ENCODE measurements at regions not wholly inside any gene's neighbourhood (a gene's known extent, or its start where the extent isn't known, plus 50 kb on each side); places are given as distances from the start of the nearest gene placed in this dataset.

GRCh38 chr13:20287976-20288375 is 55.9 kb upstream of the GJB6 start:
- no peaks in the 10 kb centered on the region for H3K79me2 ChIP-seq (ENCODE audit: control insufficient read depth, insufficient read depth, low read length)
- no peak overlapping the region for H3K4me3 ChIP-seq (ENCODE audit: control insufficient read depth in 2 of 3, extremely low read depth in 1 of 3, insufficient read depth in 2 of 3, low read depth in 1 of 3, low read length in 3 of 3)
- peaks cover 6% of the 10 kb centered on the region for H3K9me3 ChIP-seq (ENCODE audit: control insufficient read depth, low read depth, low read length)
- no peaks in the 10 kb centered on the region for H3K9me1 ChIP-seq (ENCODE audit: control insufficient read depth, extremely low read depth, insufficient read depth, low read length)
- H4K20me1 ChIP-seq (ENCODE audit: control insufficient read depth, extremely low read depth, insufficient read depth, low read length): no peaks in the 10 kb centered on the region
- H3K27ac ChIP-seq (ENCODE audit: control insufficient read depth, insufficient read depth, low read length): no peak overlapping the region
- H3K9ac ChIP-seq (ENCODE audit: control insufficient read depth, extremely low read depth, insufficient read depth, low read length): no peak overlapping the region
- dilution Hi-C loops (cut with MboI; ENCODE audit: extremely low pct_ligation_motif_present, low sequenced_read_pairs): no loop called here
- H2AFZ ChIP-seq (ENCODE audit: control insufficient read depth, low read length): no peak overlapping the region
- H3K27me3 ChIP-seq (ENCODE audit: control insufficient read depth, extremely low read depth, insufficient read depth, low read length): no peaks in the 10 kb centered on the region
- H3K36me3 ChIP-seq (ENCODE audit: control insufficient read depth in 2 of 2, extremely low read depth in 1 of 2, insufficient read depth in 2 of 2, low read length in 2 of 2): no peaks in the 10 kb centered on the region
- H3K4me1 ChIP-seq (ENCODE audit: control insufficient read depth, extremely low read depth, insufficient read depth, low read length): no peaks in the 10 kb centered on the region
- DNase-seq (ENCODE audit: low read depth, low spot score): no peak
- no peak for FAIRE-seq
- TF ChIP-seq EZH2 (IDR thresholded peaks at IDR 0.05; ENCODE audit: low read length): no peak
- no peak for TF ChIP-seq CTCF (optimal IDR thresholded peaks at IDR 0.05 in 1 of 3, IDR thresholded peaks at IDR 0.05 in 1 of 3, conservative IDR thresholded peaks at IDR 0.05 in 1 of 3; ENCODE audit: extremely low read depth in 1 of 3, insufficient read depth in 2 of 3, low read length in 3 of 3)
- H3K4me2 ChIP-seq (ENCODE audit: control insufficient read depth, extremely low read depth, insufficient read depth, low read depth, low read length): no peak overlapping the region

- DNase-seq (ENCODE audit: low read depth, low spot score) (no peak), FAIRE-seq (no peak)
- H3K9ac ChIP-seq (ENCODE audit: control insufficient read depth, extremely low read depth, insufficient read depth, low read length): no peak overlapping the region
- H3K27me3 ChIP-seq (ENCODE audit: control insufficient read depth, extremely low read depth, insufficient read depth, low read length): no peaks in the 10 kb centered on the region
- H3K9me1 ChIP-seq (ENCODE audit: control insufficient read depth, extremely low read depth, insufficient read depth, low read length): no peaks in the 10 kb centered on the region
- H3K9me3 ChIP-seq (ENCODE audit: control insufficient read depth, low read depth, low read length): peaks cover 12% of the 10 kb centered on the region
- no peaks in the 10 kb centered on the region for H3K79me2 ChIP-seq (ENCODE audit: control insufficient read depth, insufficient read depth, low read length)
- H3K4me2 ChIP-seq (ENCODE audit: control insufficient read depth, extremely low read depth, insufficient read depth, low read depth, low read length): no peak overlapping the region
- TF ChIP-seq EZH2 (IDR thresholded peaks at IDR 0.05; ENCODE audit: low read length): no peak
- TF ChIP-seq CTCF (optimal IDR thresholded peaks at IDR 0.05 in 1 of 3, IDR thresholded peaks at IDR 0.05 in 1 of 3, conservative IDR thresholded peaks at IDR 0.05 in 1 of 3; ENCODE audit: extremely low read depth in 1 of 3, insufficient read depth in 2 of 3, low read length in 3 of 3): no peak
- no peak overlapping the region for H3K4me3 ChIP-seq (ENCODE audit: control insufficient read depth in 2 of 3, extremely low read depth in 1 of 3, insufficient read depth in 2 of 3, low read depth in 1 of 3, low read length in 3 of 3)
- H3K27ac ChIP-seq (ENCODE audit: control insufficient read depth, insufficient read depth, low read length): no peak overlapping the region
- no peaks in the 10 kb centered on the region for H4K20me1 ChIP-seq (ENCODE audit: control insufficient read depth, extremely low read depth, insufficient read depth, low read length)
- no peak overlapping the region for H2AFZ ChIP-seq (ENCODE audit: control insufficient read depth, low read length)
- no peaks in the 10 kb centered on the region for H3K4me1 ChIP-seq (ENCODE audit: control insufficient read depth, extremely low read depth, insufficient read depth, low read length)
- no peaks in the 10 kb centered on the region for H3K36me3 ChIP-seq (ENCODE audit: control insufficient read depth in 2 of 2, extremely low read depth in 1 of 2, insufficient read depth in 2 of 2, low read length in 2 of 2)
- dilution Hi-C loops (cut with MboI; ENCODE audit: extremely low pct_ligation_motif_present, low sequenced_read_pairs): no loop called here
Measured at GRCh38 chr13:20285530-20285929, 53.4 kb upstream of the GJB6 start.

Measured in keratinocyte (primary cell).